GM12878 (cell line): ENCODE measurements at regions not wholly inside any gene's neighbourhood (a gene's known extent, or its start where the extent isn't known, plus 50 kb on each side); places are given as distances from the start of the nearest gene placed in this dataset.

Source experiments
- ATAC-seq: fragments of 200-7000 bp; cut with Tn5 transposase; 3 replicates; pipeline ENCODE4 v1.9.1; 2020; ENCODE audit warnings: mild to moderate bottlenecking, moderate library complexity
- BruUV-seq: library from RNA; stranded (reverse); fragments of 400-500 nt; replicated peaks from 2 replicates; lab custom pipeline; 2021; lab: Mats Ljungman, UMichigan
- CTCF ChIA-PET: fragments of 300-600 bp; sonication (Branson Sonifier 250); formaldehyde crosslinking; extraction: SDS; loops from one replicate; lab custom pipeline; 2021; ENCODE audit warnings: inconsistent platforms; lab: Yijun Ruan, JAX
- POLR2A ChIA-PET: fragments of 350-600 bp; formaldehyde crosslinking; extraction: SDS; loops from one replicate; lab custom pipeline; 2021; ENCODE audit warnings: inconsistent platforms; lab: Charles Lee
- RAD21 ChIA-PET: fragments of 300-600 bp; sonication (Branson Sonifier 250); formaldehyde crosslinking; loops from one replicate; lab custom pipeline; 2023; ENCODE audit warnings: antibody characterized with exemption; ENCODE audit not compliant: unreplicated experiment; lab: Charles Lee
- SMC1A ChIA-PET: fragments of 300-600 bp; sonication (Branson Sonifier 250); formaldehyde crosslinking; loops from one replicate; lab custom pipeline; 2023; ENCODE audit not compliant: unreplicated experiment, uncharacterized antibody; lab: Charles Lee
- DNase-seq: peaks from one replicate; pipeline ENCODE4 v3.0.0-alpha.2; 2011; ENCODE audit warnings: low read depth, low spot score
- FAIRE-seq: peaks from 3 replicates; lab custom pipeline; 2011; peaks lifted over from hg19 to GRCh38; lab: Jason Lieb, UNC
- H2AFZ ChIP-seq: 2 replicates; pipeline ENCODE4 v1.6.0; 2011; ENCODE audit warnings: low read depth, low read length, control low read depth; ENCODE audit not compliant: control insufficient read depth
- H3K27ac ChIP-seq: 2 replicates; pipeline ENCODE4 v1.5.1; 2011; ENCODE audit warnings: control low read depth; ENCODE audit not compliant: control insufficient read depth, insufficient read depth
- H3K27me3 ChIP-seq, 2 experiments: replicated peaks in 1 of 2; 2 replicates each; pipeline versions ENCODE4 v1.6.0 to v1.6.1; 2011; ENCODE audit warnings: low read length in 1 of 2; ENCODE audit not compliant: control insufficient read depth in 2 of 2, insufficient read depth in 2 of 2
- H3K36me3 ChIP-seq, 2 experiments: 2 replicates each; pipeline ENCODE4 v1.5.1; 2011; ENCODE audit warnings: low read length in 1 of 2; ENCODE audit not compliant: control insufficient read depth in 2 of 2, insufficient read depth in 2 of 2
- H3K4me1 ChIP-seq: 2 replicates; pipeline ENCODE4 v1.6.1; 2011; ENCODE audit warnings: mild to moderate bottlenecking, low read length, moderate library complexity, mixed read lengths; ENCODE audit not compliant: control insufficient read depth, insufficient read depth
- H3K4me2 ChIP-seq: 2 replicates; pipeline ENCODE4 v1.6.0; 2011; ENCODE audit warnings: control low read depth; ENCODE audit not compliant: control insufficient read depth, insufficient read depth
- H3K4me3 ChIP-seq: fragments of 200-600 bp; sonication (generic); 2 replicates; pipeline ENCODE4 v1.5.1; 2016
- H3K79me2 ChIP-seq: 2 replicates; pipeline ENCODE4 v1.6.0; 2011; ENCODE audit warnings: low read length; ENCODE audit not compliant: control insufficient read depth, insufficient read depth
- H3K9ac ChIP-seq: 2 replicates; pipeline ENCODE4 v1.8.0; 2011; ENCODE audit warnings: low read length, control low read depth, mixed read lengths; ENCODE audit not compliant: control insufficient read depth, insufficient read depth
- H3K9me3 ChIP-seq: replicated peaks from 3 replicates; pipeline ENCODE4 v1.5.1; 2011; ENCODE audit warnings: mild to moderate bottlenecking, low read length; ENCODE audit not compliant: control insufficient read depth, insufficient read depth
- H4K20me1 ChIP-seq: 2 replicates; pipeline ENCODE4 v1.6.0; 2011; ENCODE audit not compliant: control insufficient read depth, insufficient read depth
- CBX5 ChIP-seq: sonication (generic); IDR thresholded peaks from 2 replicates; pipeline ENCODE4 v1.6.1; 2016; ENCODE audit warnings: low read depth, moderate library complexity, mild to moderate bottlenecking, inconsistent platforms
- NR2C1 ChIP-seq: fragments of 450-650 bp; IDR thresholded peaks from 2 replicates; pipeline ENCODE4 v1.6.1; 2017; ENCODE audit warnings: antibody characterized with exemption, mild to moderate bottlenecking, moderate library complexity
- POLR2AphosphoS5 ChIP-seq: IDR thresholded peaks from 2 replicates; pipeline ENCODE4 v1.6.1; 2011; ENCODE audit warnings: mild to moderate bottlenecking, low read length, inconsistent platforms
- RAD21 ChIP-seq: IDR thresholded peaks from 2 replicates; pipeline ENCODE4 v1.6.1; 2011; ENCODE audit warnings: mild to moderate bottlenecking, low read depth, low read length, moderate library complexity; ENCODE audit not compliant: insufficient read depth
- STAT1 ChIP-seq: fragments of 450-650 bp; conservative IDR thresholded peaks from 2 replicates; pipeline ENCODE4 v1.6.1; 2014; ENCODE audit warnings: antibody characterized with exemption, mild to moderate bottlenecking
- ZSCAN29 ChIP-seq: fragments of 450-650 bp; IDR thresholded peaks from 2 replicates; pipeline ENCODE4 v1.6.1; 2017; ENCODE audit warnings: mild to moderate bottlenecking, moderate library complexity
- WGBS: methylation state at CpG from one replicate; pipeline ENCODE4 v1.1.6; 2016; ENCODE audit warnings: low lambda C conversion rate; ENCODE audit not compliant: insufficient replicate concordance, insufficient coverage; ENCODE audit errors: missing lambda C conversion rate; 5-methylcytosine and 5-hydroxymethylcytosine counted together
- in situ Hi-C: fragments of 300-500 bp; cut with MboI; formaldehyde crosslinking; loops from 9 replicates; pipeline ENCODE4 v1.14.3; 2018; ENCODE audit warnings: mixed read lengths
- intact Hi-C: fragments of 100-400 bp; cut with micrococcal nuclease; formaldehyde crosslinking; loops from one replicate; pipeline ENCODE4 v1.14.2; 2022; ENCODE audit not compliant: unreplicated experiment
- TF ChIP-seq, protein P1 (sequence below): fragments of 450-650 bp; IDR thresholded peaks from 2 replicates; pipeline ENCODE4 v1.6.1; 2017; ENCODE audit warnings: antibody characterized with exemption, mild to moderate bottlenecking, moderate library complexity
- TF ChIP-seq, protein P2 (sequence below): IDR thresholded peaks from 2 replicates; pipeline ENCODE4 v1.6.1; 2011; ENCODE audit warnings: borderline replicate concordance, low read depth, mild to moderate bottlenecking, moderate library complexity, mixed read lengths, low read length; ENCODE audit not compliant: insufficient read depth; ENCODE audit errors: extremely low read length

DNA sequence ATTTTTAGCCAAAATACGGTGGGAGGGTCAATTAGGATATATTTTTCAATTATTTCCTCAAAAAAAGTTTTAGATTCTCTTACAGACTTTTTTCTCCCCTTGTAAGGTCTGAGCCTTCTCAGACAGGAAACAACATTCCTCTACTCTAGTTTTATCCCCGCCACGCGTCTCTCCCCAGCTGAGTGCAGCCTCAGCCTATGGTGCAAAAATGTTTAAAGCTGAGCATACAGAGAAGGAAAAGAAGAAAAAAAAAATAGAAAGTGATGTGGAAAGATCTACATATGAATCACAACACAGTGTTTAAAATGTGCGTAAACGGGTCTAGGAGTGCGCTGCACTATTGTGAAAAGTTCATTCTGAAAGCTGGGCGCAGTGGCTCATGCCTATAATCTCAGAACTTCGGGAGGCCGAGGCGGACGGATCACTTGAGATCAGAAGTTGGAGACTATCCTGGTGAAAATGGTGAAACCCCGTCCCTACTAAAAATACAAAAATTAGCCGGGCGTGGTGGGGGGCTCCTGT lies 159.0 kb downstream of the TRIM27 start (continued):
- TF ChIP-seq, protein P1, sequence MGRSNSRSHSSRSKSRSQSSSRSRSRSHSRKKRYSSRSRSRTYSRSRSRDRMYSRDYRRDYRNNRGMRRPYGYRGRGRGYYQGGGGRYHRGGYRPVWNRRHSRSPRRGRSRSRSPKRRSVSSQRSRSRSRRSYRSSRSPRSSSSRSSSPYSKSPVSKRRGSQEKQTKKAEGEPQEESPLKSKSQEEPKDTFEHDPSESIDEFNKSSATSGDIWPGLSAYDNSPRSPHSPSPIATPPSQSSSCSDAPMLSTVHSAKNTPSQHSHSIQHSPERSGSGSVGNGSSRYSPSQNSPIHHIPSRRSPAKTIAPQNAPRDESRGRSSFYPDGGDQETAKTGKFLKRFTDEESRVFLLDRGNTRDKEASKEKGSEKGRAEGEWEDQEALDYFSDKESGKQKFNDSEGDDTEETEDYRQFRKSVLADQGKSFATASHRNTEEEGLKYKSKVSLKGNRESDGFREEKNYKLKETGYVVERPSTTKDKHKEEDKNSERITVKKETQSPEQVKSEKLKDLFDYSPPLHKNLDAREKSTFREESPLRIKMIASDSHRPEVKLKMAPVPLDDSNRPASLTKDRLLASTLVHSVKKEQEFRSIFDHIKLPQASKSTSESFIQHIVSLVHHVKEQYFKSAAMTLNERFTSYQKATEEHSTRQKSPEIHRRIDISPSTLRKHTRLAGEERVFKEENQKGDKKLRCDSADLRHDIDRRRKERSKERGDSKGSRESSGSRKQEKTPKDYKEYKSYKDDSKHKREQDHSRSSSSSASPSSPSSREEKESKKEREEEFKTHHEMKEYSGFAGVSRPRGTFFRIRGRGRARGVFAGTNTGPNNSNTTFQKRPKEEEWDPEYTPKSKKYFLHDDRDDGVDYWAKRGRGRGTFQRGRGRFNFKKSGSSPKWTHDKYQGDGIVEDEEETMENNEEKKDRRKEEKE: no peak
- TF ChIP-seq RAD21 (no peak), ZSCAN29 (no peak), POLR2AphosphoS5 (no peak), CBX5 (no peak)
- TF ChIP-seq, all 136 proteins: peak for 0

DNA sequence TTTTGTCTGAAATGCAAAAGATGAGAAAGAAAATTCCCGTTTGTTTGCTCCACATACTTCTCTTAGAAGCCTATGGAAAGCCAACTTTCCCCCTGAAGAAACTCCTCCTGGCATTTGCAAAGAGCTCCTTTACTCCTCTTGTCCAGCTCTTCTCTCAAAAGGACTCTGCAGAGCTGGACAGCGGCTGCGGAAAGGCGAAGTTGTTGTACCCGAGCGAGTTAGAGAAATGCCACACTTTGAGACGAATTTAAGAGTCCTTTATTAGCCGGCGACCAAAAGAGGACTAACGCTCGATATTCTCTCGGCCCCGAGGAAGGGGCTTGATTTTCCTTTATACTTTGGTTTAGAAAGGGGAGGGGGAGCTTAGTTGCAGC lies 157.8 kb downstream of the TRIM27 start:
- no peaks in the 10 kb centered on the region; a peak in 1 of 4 replicates for H3K27me3 ChIP-seq
- no peak overlapping the region for H3K4me2 ChIP-seq
- no TSS peak for BruUV-seq
- no peaks in the 10 kb centered on the region; the same call in 2 of the 3 replicates for H3K9me3 ChIP-seq
- WGBS: 17% methylated on average over 13 of the region's 13 CpGs
- no peak for DNase-seq
- no peaks in the 10 kb centered on the region for H3K4me1 ChIP-seq
- no peak overlapping the region for H3K4me3 ChIP-seq
- no peak for FAIRE-seq
- in situ Hi-C loops: no loop called here
- RAD21 ChIA-PET: no interaction called here
- POLR2A ChIA-PET: no interaction called here
- no peak overlapping the region for H3K27ac ChIP-seq
- H3K9ac ChIP-seq: no peak overlapping the region
- no peaks in the 10 kb centered on the region for H3K36me3 ChIP-seq
- no peak overlapping the region for H2AFZ ChIP-seq
- ATAC-seq: no peak
- CTCF ChIA-PET: interaction anchor here (1.6 kb wide), 1 partner anchor 37 kb away, joined by 3 read pairs; no protein-coding TSS in a partner anchor
- intact Hi-C loops: no loop called here
- H3K79me2 ChIP-seq: no peaks in the 10 kb centered on the region
- H4K20me1 ChIP-seq: no peaks in the 10 kb centered on the region
- SMC1A ChIA-PET: no interaction called here
- TF ChIP-seq NR2C1: no peak
- TF ChIP-seq, protein P1: no peak
- TF ChIP-seq, protein P2, sequence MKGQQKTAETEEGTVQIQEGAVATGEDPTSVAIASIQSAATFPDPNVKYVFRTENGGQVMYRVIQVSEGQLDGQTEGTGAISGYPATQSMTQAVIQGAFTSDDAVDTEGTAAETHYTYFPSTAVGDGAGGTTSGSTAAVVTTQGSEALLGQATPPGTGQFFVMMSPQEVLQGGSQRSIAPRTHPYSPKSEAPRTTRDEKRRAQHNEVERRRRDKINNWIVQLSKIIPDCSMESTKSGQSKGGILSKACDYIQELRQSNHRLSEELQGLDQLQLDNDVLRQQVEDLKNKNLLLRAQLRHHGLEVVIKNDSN: no peak
- TF ChIP-seq STAT1: no peak
